WTC11 (cell line): ENCODE measurements at regions not wholly inside any gene's neighbourhood (a gene's known extent, or its start where the extent isn't known, plus 50 kb on each side); places are given as distances from the start of the nearest gene placed in this dataset.

Experiments
- ATAC-seq: fragments of 200-7000 bp; cut with Tn5 transposase; 2 replicates; pipeline ENCODE4 v1.10.0; 2021; ENCODE audit warnings: mild to moderate bottlenecking, moderate library complexity
- CTCF ChIA-PET: fragments of 300-600 bp; sonication (Branson Sonifier 250); formaldehyde crosslinking; loops from one replicate; lab custom pipeline; 2021; ENCODE audit warnings: antibody characterized with exemption; lab: Charles Lee
- POLR2A ChIA-PET: fragments of 350-600 bp; sonication (Branson Sonifier 250); formaldehyde crosslinking; loops from one replicate; lab custom pipeline; 2021; ENCODE audit warnings: antibody characterized with exemption; lab: Charles Lee
- DNase-seq: peaks from one replicate; pipeline ENCODE4 v3.0.0; 2021; ENCODE audit warnings: low spot score
- H3K27ac Mint-ChIP-seq: 2 replicates; pipeline ENCODE4 v1.8.0; 2021; ENCODE audit warnings: mixed read lengths
- H3K27me3 Mint-ChIP-seq: 2 replicates; pipeline ENCODE4 v1.8.0; 2021; ENCODE audit warnings: low read depth, mild to moderate bottlenecking, moderate library complexity, mixed read lengths
- H3K36me3 Mint-ChIP-seq: 2 replicates; pipeline ENCODE4 v1.8.0; 2021; ENCODE audit warnings: mixed read lengths
- H3K4me1 Mint-ChIP-seq: 2 replicates; pipeline ENCODE4 v1.8.0; 2022; ENCODE audit warnings: mixed read lengths
- H3K4me3 Mint-ChIP-seq: 2 replicates; pipeline ENCODE4 v1.8.0; 2021; ENCODE audit warnings: mild to moderate bottlenecking, moderate library complexity, mixed read lengths
- H3K9me3 Mint-ChIP-seq: 2 replicates; pipeline ENCODE4 v1.8.0; 2021; ENCODE audit warnings: mixed read lengths
- AR ChIP-seq: fragments of 250-450 bp; sonication (Bioruptor Pico); IDR thresholded peaks from 2 replicates; pipeline ENCODE4 v1.9.0; 2021; ENCODE audit warnings: mild to moderate bottlenecking
- CDX4 ChIP-seq: fragments of 250-450 bp; sonication (Bioruptor Pico); IDR thresholded peaks from 2 replicates; pipeline ENCODE4 v1.9.0; 2021; ENCODE audit warnings: moderate library complexity, mild to moderate bottlenecking, inconsistent platforms, borderline replicate concordance
- FOXP4 ChIP-seq: sonication (generic); formaldehyde crosslinking; IDR thresholded peaks from 2 replicates; pipeline ENCODE4 v1.8.0; 2022; ENCODE audit warnings: mild to moderate bottlenecking, missing genetic modification reagents
- GABPB1 ChIP-seq: sonication (generic); formaldehyde crosslinking; IDR thresholded peaks from 2 replicates; pipeline ENCODE4 v1.8.1; 2023; ENCODE audit warnings: mild to moderate bottlenecking, missing genetic modification reagents
- IRF2 ChIP-seq: sonication (generic); formaldehyde crosslinking; IDR thresholded peaks from 2 replicates; pipeline ENCODE4 v1.8.0; 2022; ENCODE audit warnings: low read depth, missing genetic modification reagents, borderline replicate concordance
- KAT7 ChIP-seq: sonication (generic); formaldehyde crosslinking; IDR thresholded peaks from 2 replicates; pipeline ENCODE4 v1.8.1; 2023; ENCODE audit warnings: missing genetic modification reagents, mild to moderate bottlenecking, borderline replicate concordance
- NFYB ChIP-seq: sonication (generic); formaldehyde crosslinking; conservative IDR thresholded peaks from 2 replicates; pipeline ENCODE4 v1.8.0; 2022; ENCODE audit warnings: low read depth, missing genetic modification reagents
- NR1H2 ChIP-seq: sonication (generic); formaldehyde crosslinking; IDR thresholded peaks from 2 replicates; pipeline ENCODE4 v1.9.0; 2021; ENCODE audit warnings: mild to moderate bottlenecking, moderate library complexity, missing genetic modification reagents
- PRRX2 ChIP-seq: fragments of 250-450 bp; sonication (Bioruptor Pico); IDR thresholded peaks from 2 replicates; pipeline ENCODE4 v1.8.0; 2021; ENCODE audit warnings: mild to moderate bottlenecking
- RELA ChIP-seq: sonication (generic); formaldehyde crosslinking; IDR thresholded peaks from 2 replicates; pipeline ENCODE4 v1.8.1; 2022; ENCODE audit warnings: missing genetic modification reagents, mild to moderate bottlenecking, borderline replicate concordance
- TEAD1 ChIP-seq: sonication (generic); formaldehyde crosslinking; IDR thresholded peaks from 2 replicates; pipeline ENCODE4 v1.8.0; 2022; ENCODE audit warnings: mild to moderate bottlenecking, missing genetic modification reagents
- TEAD4 ChIP-seq: sonication (generic); formaldehyde crosslinking; IDR thresholded peaks from 2 replicates; pipeline ENCODE4 v1.8.0; 2022; ENCODE audit warnings: mild to moderate bottlenecking, missing genetic modification reagents
- ZMAT4 ChIP-seq: fragments of 250-450 bp; sonication (Bioruptor Pico); IDR thresholded peaks from 2 replicates; pipeline ENCODE4 v1.9.0; 2021; ENCODE audit warnings: mild to moderate bottlenecking
- ZNF263 ChIP-seq: sonication (generic); formaldehyde crosslinking; IDR thresholded peaks from 2 replicates; pipeline ENCODE4 v1.8.1; 2022; ENCODE audit warnings: low read depth, mild to moderate bottlenecking, moderate library complexity, missing genetic modification reagents
- ZNF396 ChIP-seq: fragments of 250-450 bp; sonication (Bioruptor Pico); IDR thresholded peaks from 2 replicates; pipeline ENCODE4 v1.8.0; 2021; ENCODE audit warnings: mild to moderate bottlenecking, moderate library complexity, borderline replicate concordance
- TF ChIP-seq, protein P1 (sequence below): fragments of 200-600 bp; IDR thresholded peaks from 2 replicates; pipeline ENCODE4 v1.8.0; 2022; ENCODE audit warnings: antibody characterized with exemption
- TF ChIP-seq, protein P2 (sequence below): sonication (generic); formaldehyde crosslinking; conservative IDR thresholded peaks from 2 replicates; pipeline ENCODE4 v1.8.1; 2023; ENCODE audit warnings: mild to moderate bottlenecking, low read depth, missing genetic modification reagents, moderate library complexity
- TF ChIP-seq, protein P3 (sequence below): sonication (generic); formaldehyde crosslinking; IDR thresholded peaks from 2 replicates; pipeline ENCODE4 v1.8.1; 2022; ENCODE audit warnings: mild to moderate bottlenecking, moderate library complexity, missing genetic modification reagents

DNA sequence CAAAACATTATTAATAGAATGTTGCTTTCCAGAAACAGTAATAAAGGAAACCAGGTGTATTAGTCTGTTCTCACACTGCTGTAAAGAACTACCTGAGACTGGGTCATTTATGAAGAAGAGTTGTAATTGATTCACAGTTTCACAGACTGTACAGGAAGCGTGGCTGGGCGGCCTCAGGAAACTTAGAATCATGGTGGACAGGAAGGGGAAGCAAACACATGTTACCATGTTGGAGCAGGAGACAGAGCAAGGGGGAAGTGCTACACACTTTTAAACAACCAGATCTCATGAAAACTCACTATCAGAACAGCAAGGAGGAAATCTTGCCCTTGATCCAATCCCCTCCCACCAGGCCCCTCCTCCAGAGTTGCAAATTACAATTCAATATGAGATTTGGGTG is 815.8 kb downstream of the TRIML1 start:
- H3K4me1 Mint-ChIP-seq = peaks cover 28% of the 10 kb centered on the region
- no peaks in the 10 kb centered on the region for H3K36me3 Mint-ChIP-seq
- ATAC-seq (no peak), DNase-seq (no peak)
- no peak overlapping the region for H3K4me3 Mint-ChIP-seq
- H3K27me3 Mint-ChIP-seq = no peaks in the 10 kb centered on the region
- no peak for TF ChIP-seq KAT7
- TF ChIP-seq IRF2 (CRISPR knock-in tag) = no peak
- TF ChIP-seq ZNF396 = no peak
- TF ChIP-seq GABPB1 (CRISPR knock-in tag) = no peak
- TF ChIP-seq, protein P1, sequence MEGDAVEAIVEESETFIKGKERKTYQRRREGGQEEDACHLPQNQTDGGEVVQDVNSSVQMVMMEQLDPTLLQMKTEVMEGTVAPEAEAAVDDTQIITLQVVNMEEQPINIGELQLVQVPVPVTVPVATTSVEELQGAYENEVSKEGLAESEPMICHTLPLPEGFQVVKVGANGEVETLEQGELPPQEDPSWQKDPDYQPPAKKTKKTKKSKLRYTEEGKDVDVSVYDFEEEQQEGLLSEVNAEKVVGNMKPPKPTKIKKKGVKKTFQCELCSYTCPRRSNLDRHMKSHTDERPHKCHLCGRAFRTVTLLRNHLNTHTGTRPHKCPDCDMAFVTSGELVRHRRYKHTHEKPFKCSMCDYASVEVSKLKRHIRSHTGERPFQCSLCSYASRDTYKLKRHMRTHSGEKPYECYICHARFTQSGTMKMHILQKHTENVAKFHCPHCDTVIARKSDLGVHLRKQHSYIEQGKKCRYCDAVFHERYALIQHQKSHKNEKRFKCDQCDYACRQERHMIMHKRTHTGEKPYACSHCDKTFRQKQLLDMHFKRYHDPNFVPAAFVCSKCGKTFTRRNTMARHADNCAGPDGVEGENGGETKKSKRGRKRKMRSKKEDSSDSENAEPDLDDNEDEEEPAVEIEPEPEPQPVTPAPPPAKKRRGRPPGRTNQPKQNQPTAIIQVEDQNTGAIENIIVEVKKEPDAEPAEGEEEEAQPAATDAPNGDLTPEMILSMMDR = no peak
- TF ChIP-seq, protein P2, sequence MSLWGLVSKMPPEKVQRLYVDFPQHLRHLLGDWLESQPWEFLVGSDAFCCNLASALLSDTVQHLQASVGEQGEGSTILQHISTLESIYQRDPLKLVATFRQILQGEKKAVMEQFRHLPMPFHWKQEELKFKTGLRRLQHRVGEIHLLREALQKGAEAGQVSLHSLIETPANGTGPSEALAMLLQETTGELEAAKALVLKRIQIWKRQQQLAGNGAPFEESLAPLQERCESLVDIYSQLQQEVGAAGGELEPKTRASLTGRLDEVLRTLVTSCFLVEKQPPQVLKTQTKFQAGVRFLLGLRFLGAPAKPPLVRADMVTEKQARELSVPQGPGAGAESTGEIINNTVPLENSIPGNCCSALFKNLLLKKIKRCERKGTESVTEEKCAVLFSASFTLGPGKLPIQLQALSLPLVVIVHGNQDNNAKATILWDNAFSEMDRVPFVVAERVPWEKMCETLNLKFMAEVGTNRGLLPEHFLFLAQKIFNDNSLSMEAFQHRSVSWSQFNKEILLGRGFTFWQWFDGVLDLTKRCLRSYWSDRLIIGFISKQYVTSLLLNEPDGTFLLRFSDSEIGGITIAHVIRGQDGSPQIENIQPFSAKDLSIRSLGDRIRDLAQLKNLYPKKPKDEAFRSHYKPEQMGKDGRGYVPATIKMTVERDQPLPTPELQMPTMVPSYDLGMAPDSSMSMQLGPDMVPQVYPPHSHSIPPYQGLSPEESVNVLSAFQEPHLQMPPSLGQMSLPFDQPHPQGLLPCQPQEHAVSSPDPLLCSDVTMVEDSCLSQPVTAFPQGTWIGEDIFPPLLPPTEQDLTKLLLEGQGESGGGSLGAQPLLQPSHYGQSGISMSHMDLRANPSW (CRISPR knock-in tag) = no peak
- no peak for TF ChIP-seq ZMAT4 (CRISPR knock-in tag)
- no peak for TF ChIP-seq NFYB (CRISPR knock-in tag)
- TF ChIP-seq, protein P3, sequence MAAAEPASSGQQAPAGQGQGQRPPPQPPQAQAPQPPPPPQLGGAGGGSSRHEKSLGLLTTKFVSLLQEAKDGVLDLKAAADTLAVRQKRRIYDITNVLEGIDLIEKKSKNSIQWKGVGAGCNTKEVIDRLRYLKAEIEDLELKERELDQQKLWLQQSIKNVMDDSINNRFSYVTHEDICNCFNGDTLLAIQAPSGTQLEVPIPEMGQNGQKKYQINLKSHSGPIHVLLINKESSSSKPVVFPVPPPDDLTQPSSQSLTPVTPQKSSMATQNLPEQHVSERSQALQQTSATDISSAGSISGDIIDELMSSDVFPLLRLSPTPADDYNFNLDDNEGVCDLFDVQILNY = no peak
- TF ChIP-seq RELA (CRISPR knock-in tag) = no peak
- TF ChIP-seq ZNF263 (CRISPR knock-in tag) = no peak
- TF ChIP-seq NR1H2 (CRISPR knock-in tag) = no peak
- no peak for TF ChIP-seq AR (CRISPR knock-in tag)
- TF ChIP-seq TEAD1 (CRISPR knock-in tag) = no peak
- no peak for TF ChIP-seq TEAD4
- TF ChIP-seq FOXP4 (CRISPR knock-in tag) = no peak
- no peak for TF ChIP-seq CDX4
- no peak for TF ChIP-seq PRRX2 (CRISPR knock-in tag)
- H3K27ac Mint-ChIP-seq = no peak overlapping the region
- ChIA-PET CTCF (no interaction called here), POLR2A (no interaction called here)
- H3K9me3 Mint-ChIP-seq = peaks cover 4% of the 10 kb centered on the region; the same call in 1 of the 2 replicates
